H1 (cell line): ENCODE measurements at regions not wholly inside any gene's neighbourhood (a gene's known extent, or its start where the extent isn't known, plus 50 kb on each side); places are given as distances from the start of the nearest gene placed in this dataset.

ENCODE experiments used
- CTCF ChIA-PET: fragments of 300-600 bp; sonication (Branson Sonifier 250); formaldehyde crosslinking; loops from one replicate; lab custom pipeline; 2021; ENCODE audit not compliant: partially characterized antibody; lab: Charles Lee
- POLR2A ChIA-PET: fragments of 300-600 bp; sonication (Branson Sonifier 250); formaldehyde crosslinking; loops from one replicate; lab custom pipeline; 2021; ENCODE audit warnings: inconsistent platforms; ENCODE audit not compliant: partially characterized antibody; lab: Charles Lee
- DNase-seq, 2 experiments: peaks; one replicate each; pipeline versions ENCODE4 v3.0.0 to v3.0.0-alpha.2; 2010 to 2022; ENCODE audit warnings: low spot score in 2 of 2, low read depth in 1 of 2, mixed read lengths in 1 of 2
- FAIRE-seq: peaks from 2 replicates; lab custom pipeline; 2011; peaks lifted over from hg19 to GRCh38; lab: Jason Lieb, UNC
- H2AFZ ChIP-seq: 2 replicates; pipeline ENCODE4 v1.8.1; 2012; ENCODE audit warnings: low read length, inconsistent platforms
- H2AK5ac ChIP-seq: 2 replicates; pipeline ENCODE4 v1.6.1; 2013; ENCODE audit warnings: low read depth, low read length
- H2BK120ac ChIP-seq: replicated peaks from 2 replicates; pipeline ENCODE3; 2013; ENCODE audit warnings: low read depth, low read length, inconsistent platforms
- H2BK12ac ChIP-seq: 2 replicates; pipeline ENCODE4 v1.6.1; 2013; ENCODE audit warnings: low read depth, low read length
- H2BK15ac ChIP-seq: 2 replicates; pipeline ENCODE4 v1.6.1; 2013; ENCODE audit warnings: low read length
- H2BK20ac ChIP-seq: 2 replicates; pipeline ENCODE4 v1.6.1; 2013; ENCODE audit warnings: low read length
- H2BK5ac ChIP-seq: 2 replicates; pipeline ENCODE4 v1.6.1; 2013; ENCODE audit warnings: low read depth, low read length
- H3K14ac ChIP-seq: 2 replicates; pipeline ENCODE4 v1.6.1; 2013; ENCODE audit warnings: inconsistent platforms; ENCODE audit not compliant: insufficient read length
- H3K18ac ChIP-seq: 2 replicates; pipeline ENCODE4 v1.6.1; 2013; ENCODE audit warnings: low read length; ENCODE audit errors: extremely low read depth
- H3K23ac ChIP-seq: 2 replicates; pipeline ENCODE4 v1.6.1; 2013; ENCODE audit warnings: inconsistent platforms; ENCODE audit not compliant: insufficient read length
- H3K23me2 ChIP-seq: 2 replicates; pipeline ENCODE4 v1.6.1; 2013; ENCODE audit warnings: low read depth, low read length
- H3K27ac ChIP-seq: 2 replicates; pipeline ENCODE4 v1.6.1; 2011; ENCODE audit warnings: low read depth, low read length, inconsistent platforms
- H3K27me3 ChIP-seq, 4 experiments: replicated peaks in 1 of 4; 1 replicate in 1 of 4; 2 replicates in 3 of 4; pipeline versions ENCODE4 v1.6.1 to v1.8.1; 2011 to 2013; ENCODE audit warnings: low read length in 3 of 4, mild to moderate bottlenecking in 3 of 4, inconsistent platforms in 2 of 4, mixed read lengths in 2 of 4, moderate library complexity in 1 of 4; ENCODE audit not compliant: control insufficient read depth in 3 of 4, insufficient read depth in 3 of 4; ENCODE audit errors: extremely low read depth in 1 of 4
- H3K36me3 ChIP-seq, 4 experiments: 2 replicates each; pipeline versions ENCODE4 v1.6.1 to v1.8.1; 2011 to 2013; ENCODE audit warnings: mild to moderate bottlenecking in 4 of 4, low read length in 3 of 4, moderate library complexity in 2 of 4, control low read depth in 1 of 4, inconsistent platforms in 1 of 4; ENCODE audit not compliant: insufficient read depth in 4 of 4, control insufficient read depth in 2 of 4
- H3K4ac ChIP-seq: replicated peaks from 2 replicates; pipeline ENCODE3; 2013; ENCODE audit warnings: low read length, low read depth, mixed read lengths, inconsistent platforms; ENCODE audit not compliant: insufficient read length
- H3K4me1 ChIP-seq, 4 experiments: replicated peaks in 1 of 4; 1 replicate in 1 of 4; 2 replicates in 3 of 4; pipeline versions ENCODE4 v1.6.1 to v1.8.1; 2011 to 2013; ENCODE audit warnings: low read length in 3 of 4, inconsistent platforms in 2 of 4, mixed read lengths in 1 of 4; ENCODE audit not compliant: insufficient read depth in 4 of 4, control insufficient read depth in 3 of 4
- H3K4me2 ChIP-seq, 2 experiments: 2 replicates each; pipeline versions ENCODE4 v1.6.1 to v1.8.1; 2011 to 2013; ENCODE audit warnings: low read depth in 2 of 2, low read length in 2 of 2, control low read depth in 1 of 2, inconsistent platforms in 1 of 2, mild to moderate bottlenecking in 1 of 2; ENCODE audit not compliant: insufficient read depth in 1 of 2
- H3K4me3 ChIP-seq, 4 experiments: fragments of 200-600, 300-600 bp in 1 of 4; sonication (generic), shearing (Covaris generic), sonication (Bioruptor Twin) in 1 of 4; 2 replicates each; pipeline versions ENCODE4 v1.5.1 to v1.8.1; 2011 to 2016; ENCODE audit warnings: low read length in 4 of 4, low read depth in 3 of 4, control low read depth in 2 of 4, inconsistent platforms in 2 of 4, mild to moderate bottlenecking in 2 of 4, mixed read lengths in 1 of 4, moderate library complexity in 1 of 4; ENCODE audit not compliant: insufficient read depth in 2 of 4; ENCODE audit errors: extremely low read depth in 1 of 4
- H3K56ac ChIP-seq: replicated peaks from 2 replicates; pipeline ENCODE3; 2013; ENCODE audit warnings: low read depth, mild to moderate bottlenecking, mixed read lengths, low read length, inconsistent platforms; ENCODE audit not compliant: insufficient read length
- H3K79me1 ChIP-seq: 2 replicates; pipeline ENCODE4 v1.6.1; 2013; ENCODE audit warnings: low read depth, low read length, control low read depth
- H3K79me2 ChIP-seq, 2 experiments: 2 replicates each; pipeline versions ENCODE4 v1.6.1 to v1.8.1; 2012 to 2013; ENCODE audit warnings: low read length in 2 of 2, mild to moderate bottlenecking in 2 of 2, inconsistent platforms in 1 of 2; ENCODE audit not compliant: insufficient read depth in 2 of 2, control insufficient read depth in 1 of 2
- H3K9ac ChIP-seq, 4 experiments: replicated peaks in 1 of 4; 1 replicate in 1 of 4; 2 replicates in 3 of 4; pipeline versions ENCODE4 v1.6.1 to v1.8.1; 2011 to 2013; ENCODE audit warnings: low read depth in 3 of 4, low read length in 3 of 4, control low read depth in 2 of 4, mild to moderate bottlenecking in 2 of 4, moderate library complexity in 2 of 4, inconsistent platforms in 1 of 4; ENCODE audit errors: extremely low read depth in 1 of 4
- H3K9me3 ChIP-seq, 2 experiments: 2 replicates each; pipeline versions ENCODE4 v1.6.1 to v1.8.1; 2012 to 2013; ENCODE audit warnings: mild to moderate bottlenecking in 2 of 2, moderate library complexity in 2 of 2, control low read depth in 1 of 2, inconsistent platforms in 1 of 2, low read depth in 1 of 2, low read length in 1 of 2, mixed read lengths in 1 of 2; ENCODE audit not compliant: insufficient read depth in 2 of 2
- H4K20me1 ChIP-seq, 2 experiments: replicated peaks in 1 of 2; 2 replicates each; pipeline versions ENCODE3 to v1.8.1; 2011 to 2013; ENCODE audit warnings: inconsistent platforms in 2 of 2, low read length in 2 of 2, mild to moderate bottlenecking in 1 of 2; ENCODE audit not compliant: insufficient read depth in 2 of 2, control insufficient read depth in 1 of 2
- H4K5ac ChIP-seq: 2 replicates; pipeline ENCODE4 v1.6.1; 2013; ENCODE audit warnings: low read length, low read depth, mixed read lengths, inconsistent platforms; ENCODE audit not compliant: insufficient read length
- H4K8ac ChIP-seq: 2 replicates; pipeline ENCODE4 v1.8.0; 2013; ENCODE audit warnings: mild to moderate bottlenecking, moderate library complexity, low read length, inconsistent platforms; ENCODE audit not compliant: insufficient read depth; ENCODE audit errors: extremely low read depth
- H4K91ac ChIP-seq: replicated peaks from 2 replicates; pipeline ENCODE3; 2013; ENCODE audit warnings: low read length, mixed read lengths, inconsistent platforms; ENCODE audit not compliant: insufficient read length
- CBX5 ChIP-seq: fragments of 300-800, 300-1000 bp; sonication (generic); IDR thresholded peaks from 2 replicates; pipeline ENCODE4 v1.7.1; 2016; ENCODE audit warnings: antibody characterized with exemption, low read length, low read depth
- EZH2 ChIP-seq: fragments of 200-600 bp; sonication (generic); IDR thresholded peaks from 2 replicates; pipeline ENCODE4 v1.7.1; 2012; ENCODE audit warnings: low read depth, mild to moderate bottlenecking, moderate library complexity, low read length, inconsistent platforms; ENCODE audit not compliant: severe bottlenecking
- GTF2F1 ChIP-seq: IDR thresholded peaks from 2 replicates; pipeline ENCODE4 v1.6.1; 2012; ENCODE audit warnings: low read depth, low read length, improper control_type of control experiment, borderline replicate concordance
- HDAC2 ChIP-seq, 2 experiments: fragments of 300-600 bp in 1 of 2; sonication (generic) in 1 of 2; IDR thresholded peaks; 2 replicates each; pipeline ENCODE4 v1.6.1; 2011 to 2012; ENCODE audit warnings: low read depth in 2 of 2, low read length in 2 of 2, mild to moderate bottlenecking in 2 of 2, moderate library complexity in 2 of 2, borderline replicate concordance in 1 of 2, inconsistent platforms in 1 of 2
- POLR2A ChIP-seq, 2 experiments: IDR thresholded peaks; 1 replicate in 1 of 2; 2 replicates in 1 of 2; pipeline ENCODE4 v1.6.1; 2011; ENCODE audit warnings: low read depth in 2 of 2, low read length in 2 of 2, mild to moderate bottlenecking in 2 of 2; ENCODE audit errors: control extremely low read depth in 1 of 2
- RAD21 ChIP-seq, 2 experiments: IDR thresholded peaks in 1 of 2; conservative IDR thresholded peaks in 1 of 2; 2 replicates each; pipeline ENCODE4 v1.6.1; 2011; ENCODE audit warnings: low read depth in 2 of 2, low read length in 2 of 2, improper control_type of control experiment in 1 of 2, inconsistent platforms in 1 of 2, mild to moderate bottlenecking in 1 of 2, moderate library complexity in 1 of 2
- RBBP5 ChIP-seq: IDR thresholded peaks from 2 replicates; pipeline ENCODE4 v1.7.1; 2012; ENCODE audit warnings: low read depth, mild to moderate bottlenecking, inconsistent platforms, low read length, moderate library complexity, borderline replicate concordance
- RNF2 ChIP-seq: fragments of 200-900, 300-1000 bp; sonication (generic); IDR thresholded peaks from 2 replicates; pipeline ENCODE4 v1.7.1; 2016; ENCODE audit warnings: borderline replicate concordance, low read depth, mild to moderate bottlenecking, antibody characterized with exemption, low read length; ENCODE audit not compliant: poor library complexity, severe bottlenecking; ENCODE audit errors: missing control alignments
- SRF ChIP-seq: IDR thresholded peaks from 2 replicates; pipeline ENCODE4 v1.6.1; 2011; ENCODE audit warnings: mild to moderate bottlenecking, low read depth, low read length, moderate library complexity
- TAF7 ChIP-seq: optimal IDR thresholded peaks from 2 replicates; pipeline ENCODE3; 2011; ENCODE audit warnings: low read depth, mild to moderate bottlenecking, inconsistent platforms, low read length, moderate library complexity, borderline replicate concordance
- TCF12 ChIP-seq: IDR thresholded peaks from 2 replicates; pipeline ENCODE4 v1.6.1; 2011; ENCODE audit warnings: low read depth, mild to moderate bottlenecking, low read length
- WGBS, 2 experiments: shearing (Covaris generic) in 1 of 2; methylation state at CpG; one replicate each; pipeline versions ENCODE4 v1.1.6 to v1.1.7; 2013 to 2015; ENCODE audit warnings: low lambda C conversion rate in 2 of 2, mixed read lengths in 2 of 2, inconsistent platforms in 1 of 2, low coverage in 1 of 2, missing lambda C conversion rate in 1 of 2; ENCODE audit not compliant: insufficient replicate concordance in 2 of 2, insufficient coverage in 1 of 2, insufficient read length in 1 of 2; ENCODE audit errors: extremely low coverage in 1 of 2, missing lambda C conversion rate in 1 of 2; 5-methylcytosine and 5-hydroxymethylcytosine counted together
- TF ChIP-seq, protein P1 (sequence below): IDR thresholded peaks from 2 replicates; pipeline ENCODE4 v1.6.1; 2012; ENCODE audit warnings: inconsistent platforms
- TF ChIP-seq, protein P2 (sequence below): IDR thresholded peaks from 2 replicates; pipeline ENCODE4 v1.6.1; 2012; ENCODE audit warnings: inconsistent platforms

DNA sequence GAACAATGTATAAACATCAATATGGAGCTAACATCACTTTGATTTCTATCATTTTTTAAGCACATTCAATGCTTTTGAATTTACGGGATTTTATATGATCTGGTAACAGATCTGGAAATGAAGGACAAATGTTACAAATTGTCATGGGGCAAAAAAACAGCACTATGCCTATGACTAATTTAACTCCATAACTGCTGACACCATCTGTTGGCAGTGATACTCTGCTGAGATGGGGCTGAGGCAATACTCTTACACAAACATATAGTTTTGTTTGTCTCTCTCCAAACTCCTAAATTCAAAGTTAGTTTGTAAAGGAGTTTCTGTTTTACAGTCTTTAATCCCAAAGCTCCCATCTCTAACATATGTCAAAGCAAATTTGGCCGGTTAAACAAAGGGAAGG lies 132.5 kb upstream of the FER start:
- no peak overlapping the region for H4K5ac ChIP-seq
- no peak overlapping the region for H2AFZ ChIP-seq
- WGBS, 2 experiments, result 87% methylated on average over 2 of the region's 2 CpGs; no CpG with 5 or more reads in 1 of the 2 experiments
- no peaks in the 10 kb centered on the region for H3K23me2 ChIP-seq
- no peak overlapping the region for H3K4ac ChIP-seq
- H4K20me1 ChIP-seq, result no peaks in the 10 kb centered on the region
- H2BK120ac ChIP-seq, result no peak overlapping the region
- H3K56ac ChIP-seq, result no peak overlapping the region
- no peaks in the 10 kb centered on the region for H3K79me1 ChIP-seq
- H2AK5ac ChIP-seq, result no peak overlapping the region
- peaks cover 8% of the 10 kb centered on the region in 2 experiments; a peak in 1 of 4 replicates for H3K9me3 ChIP-seq
- H3K18ac ChIP-seq, result no peak overlapping the region
- no peak overlapping the region for H2BK20ac ChIP-seq
- no peak overlapping the region for H4K91ac ChIP-seq
- no peak overlapping the region for H2BK12ac ChIP-seq
- no peak overlapping the region for H4K8ac ChIP-seq
- H3K79me2 ChIP-seq, result no peaks in the 10 kb centered on the region
- no peak overlapping the region for H3K4me2 ChIP-seq
- no peak overlapping the region for H3K9ac ChIP-seq
- no peak overlapping the region for H2BK15ac ChIP-seq
- H3K23ac ChIP-seq, result no peak overlapping the region
- H3K14ac ChIP-seq, result no peak overlapping the region
- H2BK5ac ChIP-seq, result no peak overlapping the region
- no peaks in the 10 kb centered on the region; a peak in 1 of 7 replicates for H3K4me1 ChIP-seq
- ChIA-PET CTCF (no interaction called here), POLR2A (no interaction called here)
- no peak for DNase-seq
- H3K27me3 ChIP-seq, result no peaks in the 10 kb centered on the region
- no peaks in the 10 kb centered on the region; a peak in 1 of 8 replicates for H3K36me3 ChIP-seq
- no peak overlapping the region for H3K27ac ChIP-seq
- no peak for FAIRE-seq
- no peak overlapping the region for H3K4me3 ChIP-seq
- TF ChIP-seq, protein P1, sequence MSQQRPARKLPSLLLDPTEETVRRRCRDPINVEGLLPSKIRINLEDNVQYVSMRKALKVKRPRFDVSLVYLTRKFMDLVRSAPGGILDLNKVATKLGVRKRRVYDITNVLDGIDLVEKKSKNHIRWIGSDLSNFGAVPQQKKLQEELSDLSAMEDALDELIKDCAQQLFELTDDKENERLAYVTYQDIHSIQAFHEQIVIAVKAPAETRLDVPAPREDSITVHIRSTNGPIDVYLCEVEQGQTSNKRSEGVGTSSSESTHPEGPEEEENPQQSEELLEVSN, result no peak
- TF ChIP-seq RNF2 (no peak), EZH2 (no peak), POLR2A (IDR thresholded peaks at IDR 0.05; ENCODE audit: control extremely low read depth in 1 of 2, low read depth in 2 of 2, low read length in 2 of 2) (no peak), TAF7 (no peak), TCF12 (no peak), GTF2F1 (no peak), CBX5 (no peak), RBBP5 (no peak), RAD21 (IDR thresholded peaks at IDR 0.05 in 1 of 2, conservative IDR thresholded peaks at IDR 0.05 in 1 of 2; ENCODE audit: low read depth in 2 of 2, low read length in 2 of 2) (no peak), HDAC2 (IDR thresholded peaks at IDR 0.05; ENCODE audit: borderline replicate concordance in 1 of 2, low read depth in 2 of 2, low read length in 2 of 2) (no peak), SRF (no peak)
- TF ChIP-seq, protein P2, sequence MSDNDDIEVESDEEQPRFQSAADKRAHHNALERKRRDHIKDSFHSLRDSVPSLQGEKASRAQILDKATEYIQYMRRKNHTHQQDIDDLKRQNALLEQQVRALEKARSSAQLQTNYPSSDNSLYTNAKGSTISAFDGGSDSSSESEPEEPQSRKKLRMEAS, result no peak
